ENCODE measurements at regions not wholly inside any gene's neighbourhood (a gene's known extent, or its start where the extent isn't known, plus 50 kb on each side); places are given as distances from the start of the nearest gene placed in this dataset.
"Not testable (repeated sequence)": the region's sequence is repeated elsewhere in the genome, so short reads cannot be mapped to it uniquely, and the experiment has no call there.

DNA sequence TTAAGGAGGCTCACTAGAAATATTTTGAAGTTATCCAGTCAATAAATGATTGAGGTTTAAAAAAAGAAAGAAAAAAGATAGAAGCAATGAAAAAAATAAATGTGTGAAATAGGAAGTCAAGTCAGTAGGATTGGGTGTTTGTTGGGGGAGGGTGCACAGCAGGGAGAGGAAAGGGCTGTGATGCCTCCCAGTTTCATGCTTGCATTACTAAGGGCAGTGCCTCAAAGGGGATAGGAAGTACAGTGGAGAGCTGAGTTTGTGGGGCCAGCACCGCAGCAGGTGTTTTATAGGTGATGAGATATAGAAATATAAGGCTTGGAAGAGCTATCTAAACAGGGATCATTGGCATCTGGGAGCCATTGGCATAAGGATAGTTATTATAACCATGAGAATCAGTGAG, 919.2 kb downstream of the STIM2 start:
- Histone ChIP-seq H3K9ac (ENCODE audit: low read length) (no peak overlapping the region), H3K4me3 (ENCODE audit: low read length) (no peak overlapping the region), H3K27me3 (ENCODE audit: control insufficient read depth, insufficient read depth, low read length) (no peaks in the 10 kb centered on the region), H3K36me3 (ENCODE audit: control insufficient read depth, insufficient read depth, low read length) (no peaks in the 10 kb centered on the region), H3K4me1 (ENCODE audit: control insufficient read depth, insufficient read depth, low read length) (no peaks in the 10 kb centered on the region), H3K27ac (ENCODE audit: low read depth, low read length) (no peak overlapping the region)

DNA sequence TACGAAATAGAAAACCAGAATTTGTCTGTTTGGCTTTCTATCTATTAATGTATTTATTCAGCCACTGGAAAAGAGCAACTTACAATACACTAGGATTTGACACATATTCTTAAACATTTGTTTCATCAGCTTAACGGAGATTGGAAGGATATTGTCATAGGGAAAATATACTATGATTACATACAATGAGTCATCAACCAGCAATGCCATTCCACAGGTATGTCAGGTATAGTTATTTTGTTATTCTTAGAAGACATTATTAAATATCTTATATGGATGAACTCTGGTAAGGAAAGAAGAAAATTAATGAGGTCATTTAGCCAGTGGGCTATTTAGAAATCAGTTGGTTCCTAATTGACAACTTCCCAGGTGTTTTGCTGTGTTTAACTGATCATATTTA, 926.6 kb downstream of the STIM2 start:
- no peaks in the 10 kb centered on the region for H3K27me3 ChIP-seq (ENCODE audit: control insufficient read depth, insufficient read depth, low read length)
- no peaks in the 10 kb centered on the region for H3K36me3 ChIP-seq (ENCODE audit: control insufficient read depth, insufficient read depth, low read length)
- no peak overlapping the region for H3K27ac ChIP-seq (ENCODE audit: low read depth, low read length)
- H3K9ac ChIP-seq (ENCODE audit: low read length): no peak overlapping the region
- no peak overlapping the region for H3K4me3 ChIP-seq (ENCODE audit: low read length)
- no peaks in the 10 kb centered on the region for H3K4me1 ChIP-seq (ENCODE audit: control insufficient read depth, insufficient read depth, low read length)

DNA sequence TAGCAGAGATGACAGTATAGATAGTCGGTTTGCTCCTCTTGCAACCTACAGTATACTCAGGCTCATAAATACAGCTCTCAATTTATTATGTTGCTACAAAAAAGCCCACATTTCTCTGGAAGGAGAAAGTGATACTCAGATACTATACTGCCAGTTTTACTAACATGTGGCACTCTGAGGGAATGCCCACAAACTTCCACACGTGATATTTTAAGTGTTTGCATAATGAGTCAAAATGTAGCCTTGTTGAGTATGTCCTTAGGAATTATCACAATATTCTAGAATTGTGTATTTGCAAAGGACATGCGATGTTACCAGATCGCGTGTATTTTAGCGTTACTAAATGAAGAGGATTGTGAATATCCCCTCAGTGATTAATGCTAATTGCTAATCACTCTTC, 929.1 kb downstream of the STIM2 start:
- no peaks in the 10 kb centered on the region for H3K4me1 ChIP-seq (ENCODE audit: control insufficient read depth, insufficient read depth, low read length)
- H3K9ac ChIP-seq (ENCODE audit: low read length): no peak overlapping the region
- no peaks in the 10 kb centered on the region for H3K36me3 ChIP-seq (ENCODE audit: control insufficient read depth, insufficient read depth, low read length)
- no peaks in the 10 kb centered on the region for H3K27me3 ChIP-seq (ENCODE audit: control insufficient read depth, insufficient read depth, low read length)
- H3K4me3 ChIP-seq (ENCODE audit: low read length): no peak overlapping the region
- H3K27ac ChIP-seq (ENCODE audit: low read depth, low read length): no peak overlapping the region

DNA sequence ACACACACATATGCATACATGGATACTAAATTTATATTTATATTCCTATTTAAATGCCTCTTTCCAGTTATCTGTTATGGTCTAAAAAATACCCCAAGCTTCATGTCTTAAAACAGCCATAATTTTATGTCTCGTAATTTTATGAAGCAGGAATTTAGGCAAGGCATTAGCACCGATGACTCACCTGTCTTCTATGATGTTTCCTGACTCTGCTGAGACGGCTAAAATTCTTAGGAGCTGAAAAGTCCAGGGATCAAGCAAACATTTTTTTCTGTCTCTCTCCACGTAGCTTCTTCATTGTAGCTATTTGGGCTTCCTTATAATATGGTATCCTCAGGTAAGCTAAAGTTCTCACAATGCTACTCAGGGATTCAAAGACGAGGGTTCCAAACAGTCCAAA, 930.3 kb downstream of the STIM2 start:
- no peak overlapping the region for H3K27ac ChIP-seq (ENCODE audit: low read depth, low read length)
- H3K27me3 ChIP-seq (ENCODE audit: control insufficient read depth, insufficient read depth, low read length): no peaks in the 10 kb centered on the region
- no peak overlapping the region for H3K9ac ChIP-seq (ENCODE audit: low read length)
- H3K4me3 ChIP-seq (ENCODE audit: low read length): no peak overlapping the region
- H3K4me1 ChIP-seq (ENCODE audit: control insufficient read depth, insufficient read depth, low read length): no peaks in the 10 kb centered on the region
- H3K36me3 ChIP-seq (ENCODE audit: control insufficient read depth, insufficient read depth, low read length): no peaks in the 10 kb centered on the region

DNA sequence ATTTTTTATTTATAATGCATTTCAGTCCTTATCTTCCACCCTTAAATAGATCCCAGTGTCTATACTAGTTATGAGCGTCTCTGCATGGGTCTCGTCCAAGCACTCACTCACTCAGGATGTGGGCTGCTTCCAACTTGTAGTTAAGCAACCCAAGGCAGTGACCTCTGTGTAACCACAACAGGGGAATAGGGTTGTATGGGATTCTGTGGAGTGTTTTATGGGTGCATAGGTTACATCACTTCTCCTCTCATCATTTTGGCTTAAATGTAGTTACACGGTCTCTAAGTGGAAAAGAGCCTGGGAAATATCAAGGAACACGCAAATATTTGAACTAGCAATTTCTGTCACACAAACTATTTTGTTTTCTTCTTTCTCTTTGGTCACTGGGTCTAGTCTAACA, 931.0 kb downstream of the STIM2 start:
- Histone ChIP-seq H3K9ac (ENCODE audit: low read length) (no peak overlapping the region), H3K27me3 (ENCODE audit: control insufficient read depth, insufficient read depth, low read length) (no peaks in the 10 kb centered on the region), H3K27ac (ENCODE audit: low read depth, low read length) (no peak overlapping the region), H3K36me3 (ENCODE audit: control insufficient read depth, insufficient read depth, low read length) (no peaks in the 10 kb centered on the region), H3K4me3 (ENCODE audit: low read length) (no peak overlapping the region), H3K4me1 (ENCODE audit: control insufficient read depth, insufficient read depth, low read length) (no peaks in the 10 kb centered on the region)

DNA sequence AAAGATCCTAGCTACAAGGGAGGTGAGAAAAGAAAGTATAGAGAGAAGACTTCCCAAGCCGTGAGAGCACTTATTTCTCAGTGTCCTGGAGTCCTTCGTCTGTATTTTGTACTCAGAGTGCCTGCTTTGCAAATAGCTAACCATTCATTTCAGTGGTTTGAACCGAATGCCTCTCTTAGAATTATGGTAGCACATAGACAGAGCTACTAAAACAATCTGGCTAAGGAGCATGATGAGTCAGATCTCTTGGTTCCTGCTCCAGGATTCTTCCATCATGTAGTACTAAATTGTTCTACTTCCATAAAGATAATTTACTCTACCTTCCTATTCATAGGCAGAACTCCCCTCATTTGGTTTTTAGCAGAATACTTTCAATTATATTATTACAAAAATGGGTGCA, 946.6 kb downstream of the STIM2 start:
- Histone ChIP-seq H3K36me3 (ENCODE audit: control insufficient read depth, insufficient read depth, low read length) (no peaks in the 10 kb centered on the region), H3K27ac (ENCODE audit: low read depth, low read length) (no peak overlapping the region), H3K27me3 (ENCODE audit: control insufficient read depth, insufficient read depth, low read length) (no peaks in the 10 kb centered on the region), H3K4me1 (ENCODE audit: control insufficient read depth, insufficient read depth, low read length) (no peaks in the 10 kb centered on the region), H3K9ac (ENCODE audit: low read length) (no peak overlapping the region), H3K4me3 (ENCODE audit: low read length) (no peak overlapping the region)

DNA sequence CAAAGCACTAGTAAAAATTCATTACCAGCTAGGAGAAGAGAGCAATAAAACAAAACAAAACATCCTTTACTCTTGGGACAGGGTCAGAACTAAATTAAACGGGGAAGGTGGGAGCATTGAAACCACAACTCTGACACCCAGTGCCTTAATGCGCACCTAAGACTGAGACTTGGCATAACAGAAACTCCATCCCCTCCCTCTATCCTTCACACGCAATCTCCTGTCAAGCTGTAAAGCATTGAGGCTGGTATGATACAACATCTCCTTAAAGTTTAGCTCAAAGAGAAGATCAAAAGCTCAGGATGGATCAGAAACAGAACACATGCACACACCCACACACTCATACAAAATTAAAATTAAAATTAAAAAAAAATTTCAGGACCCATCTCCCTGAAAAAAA, 951.3 kb downstream of the STIM2 start:
- Histone ChIP-seq H3K27me3 (ENCODE audit: control insufficient read depth, insufficient read depth, low read length) (no peaks in the 10 kb centered on the region), H3K4me1 (ENCODE audit: control insufficient read depth, insufficient read depth, low read length) (no peaks in the 10 kb centered on the region), H3K4me3 (ENCODE audit: low read length) (no peak overlapping the region), H3K36me3 (ENCODE audit: control insufficient read depth, insufficient read depth, low read length) (no peaks in the 10 kb centered on the region), H3K27ac (ENCODE audit: low read depth, low read length) (no peak overlapping the region), H3K9ac (ENCODE audit: low read length) (no peak overlapping the region)

DNA sequence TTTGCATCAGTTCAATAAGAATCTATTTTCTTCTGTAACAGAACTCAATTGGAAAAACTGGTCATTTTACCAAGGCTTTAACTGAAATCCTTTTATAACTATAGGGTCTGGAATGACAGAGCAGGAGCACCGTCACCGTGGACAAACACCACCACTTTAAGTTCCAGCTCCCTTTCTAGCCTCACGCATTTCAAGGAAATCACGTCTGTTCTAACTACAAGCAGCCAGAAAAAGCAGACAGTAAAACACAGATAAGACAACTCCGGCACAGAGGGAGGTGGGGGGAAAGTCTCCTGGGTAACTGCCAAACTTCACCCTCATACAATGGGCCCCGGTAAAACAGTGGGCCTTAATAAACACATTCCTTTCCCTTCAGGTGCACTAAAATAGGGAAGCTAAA, 952.6 kb downstream of the STIM2 start:
- not testable (repeated sequence) for H3K27me3 ChIP-seq (ENCODE audit: control insufficient read depth, insufficient read depth, low read length); H3K27ac ChIP-seq (ENCODE audit: low read depth, low read length); H3K36me3 ChIP-seq (ENCODE audit: control insufficient read depth, insufficient read depth, low read length); H3K4me3 ChIP-seq (ENCODE audit: low read length); H3K9ac ChIP-seq (ENCODE audit: low read length); H3K4me1 ChIP-seq (ENCODE audit: control insufficient read depth, insufficient read depth, low read length)

DNA sequence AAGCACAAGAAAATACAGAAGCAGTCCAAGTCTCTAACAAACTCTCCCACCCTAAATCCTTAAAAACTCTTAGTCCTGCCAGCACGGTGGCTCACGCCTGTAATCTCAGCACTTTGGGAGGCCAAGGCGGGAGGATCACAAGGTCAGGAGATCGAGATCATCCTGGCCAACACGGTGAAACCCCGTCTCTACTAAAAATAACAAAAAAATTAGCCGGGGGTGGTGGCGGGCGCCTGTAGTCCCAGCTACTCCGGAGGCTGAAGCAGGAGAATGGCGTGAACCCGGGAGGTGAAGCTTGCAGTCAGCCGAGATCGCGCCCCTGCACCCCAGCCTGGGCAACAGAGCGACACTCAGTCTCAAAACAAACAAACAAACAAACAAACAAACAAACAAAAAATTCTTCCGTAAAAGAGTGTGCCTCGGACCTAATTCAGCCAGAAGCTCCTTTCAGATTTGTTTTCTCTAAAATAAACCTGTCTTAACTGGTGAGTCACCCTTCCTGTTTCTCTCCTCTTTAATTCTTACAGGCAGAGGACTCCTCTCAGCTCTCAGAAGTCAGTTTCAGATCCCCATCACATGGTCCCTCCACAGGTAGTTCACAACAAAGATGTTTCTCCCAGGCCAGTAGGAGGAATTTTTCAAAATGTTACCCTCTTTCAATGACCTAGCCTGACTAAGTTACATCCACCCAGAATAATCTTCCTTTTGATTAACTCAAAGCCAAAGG, 953.2 kb downstream of the STIM2 start:
- not testable (repeated sequence) for H3K36me3 ChIP-seq (ENCODE audit: control insufficient read depth, insufficient read depth, low read length); H3K9ac ChIP-seq (ENCODE audit: low read length); H3K27me3 ChIP-seq (ENCODE audit: control insufficient read depth, insufficient read depth, low read length); H3K4me3 ChIP-seq (ENCODE audit: low read length); H3K27ac ChIP-seq (ENCODE audit: low read depth, low read length); H3K4me1 ChIP-seq (ENCODE audit: control insufficient read depth, insufficient read depth, low read length)

DNA sequence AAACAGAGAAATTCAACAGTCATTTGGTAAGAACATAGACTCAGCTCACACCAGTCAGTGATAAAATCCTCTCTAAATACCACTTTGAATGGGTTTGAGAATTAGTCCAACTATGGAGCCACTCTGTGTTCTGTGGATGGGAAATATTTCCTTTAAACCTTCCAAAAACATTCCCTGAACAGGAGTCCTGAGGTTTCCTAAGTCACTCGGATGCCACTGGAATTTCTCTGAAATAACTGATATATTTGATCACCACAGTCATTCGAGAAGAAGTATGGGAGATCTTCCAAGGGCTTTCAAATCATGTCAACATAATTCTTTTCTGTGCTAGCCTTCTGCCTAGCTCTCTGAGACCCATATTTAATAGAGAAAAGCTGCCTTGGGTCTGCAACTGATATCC, 958.6 kb downstream of the STIM2 start:
- Histone ChIP-seq H3K27ac (ENCODE audit: low read depth, low read length) (no peak overlapping the region), H3K36me3 (ENCODE audit: control insufficient read depth, insufficient read depth, low read length) (no peaks in the 10 kb centered on the region), H3K4me3 (ENCODE audit: low read length) (no peak overlapping the region), H3K9ac (ENCODE audit: low read length) (no peak overlapping the region), H3K4me1 (ENCODE audit: control insufficient read depth, insufficient read depth, low read length) (no peaks in the 10 kb centered on the region), H3K27me3 (ENCODE audit: control insufficient read depth, insufficient read depth, low read length) (no peaks in the 10 kb centered on the region)

DNA sequence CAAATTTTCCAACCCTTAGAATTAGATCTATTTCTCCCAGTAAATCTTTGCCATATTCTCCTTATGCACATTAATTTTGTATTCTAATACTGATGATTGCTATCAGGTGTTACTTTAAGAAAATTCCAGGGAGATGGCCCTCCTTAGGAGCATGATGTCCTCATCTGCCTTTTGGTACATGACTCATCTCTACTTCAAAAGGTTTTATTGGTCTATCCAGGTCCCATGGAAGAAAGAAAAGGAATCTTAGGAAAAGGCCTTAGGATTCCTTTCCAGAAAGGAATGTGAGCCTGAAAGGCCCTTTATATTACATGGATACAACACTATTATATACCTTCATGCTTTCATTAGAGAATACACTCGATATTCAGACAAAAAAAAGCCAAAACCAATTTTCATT, 968.2 kb downstream of the STIM2 start:
- no peaks in the 10 kb centered on the region for H3K4me1 ChIP-seq (ENCODE audit: control insufficient read depth, insufficient read depth, low read length)
- no peak overlapping the region for H3K4me3 ChIP-seq (ENCODE audit: low read length)
- H3K9ac ChIP-seq (ENCODE audit: low read length): no peak overlapping the region
- H3K27me3 ChIP-seq (ENCODE audit: control insufficient read depth, insufficient read depth, low read length): no peaks in the 10 kb centered on the region
- H3K36me3 ChIP-seq (ENCODE audit: control insufficient read depth, insufficient read depth, low read length): no peaks in the 10 kb centered on the region
- H3K27ac ChIP-seq (ENCODE audit: low read depth, low read length): no peak overlapping the region

DNA sequence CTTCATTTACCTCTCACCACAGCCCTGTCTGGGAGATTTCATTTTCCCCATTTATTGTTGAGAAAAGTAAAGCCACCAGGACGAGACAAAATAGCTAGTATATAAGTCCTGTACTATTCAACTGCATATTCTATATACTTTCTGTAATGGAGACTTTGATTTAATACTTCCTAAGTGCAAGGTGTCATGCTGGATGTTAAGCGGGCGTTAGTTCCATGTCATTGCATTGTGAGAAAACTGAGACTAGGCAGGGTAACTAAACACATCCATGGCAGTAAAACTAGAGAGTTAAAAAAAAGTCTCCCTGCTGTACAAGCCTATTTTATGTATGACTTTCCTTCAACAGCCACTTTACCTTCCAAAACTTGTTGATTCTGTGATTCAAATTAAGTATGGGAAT, 969.6 kb downstream of the STIM2 start:
- H3K4me1 ChIP-seq (ENCODE audit: control insufficient read depth, insufficient read depth, low read length): no peaks in the 10 kb centered on the region

DNA sequence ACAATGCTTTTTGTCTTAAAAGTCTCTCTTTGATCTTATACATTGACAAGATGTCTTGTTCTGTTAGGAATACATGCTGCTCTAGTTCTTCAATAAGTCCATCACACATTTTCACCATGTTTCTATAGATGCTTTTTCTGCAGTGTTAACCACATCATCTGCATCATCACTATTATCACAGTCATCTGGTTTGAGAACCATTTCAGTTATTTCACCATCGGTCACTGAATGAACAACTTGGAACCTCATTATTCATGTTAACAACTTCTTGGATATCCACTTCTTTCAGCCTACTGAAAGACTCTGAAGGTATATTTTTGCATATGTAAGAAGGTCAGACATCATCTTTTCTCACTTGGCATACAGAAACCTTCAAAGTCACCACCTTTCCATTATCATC, 975.2 kb downstream of the STIM2 start:
- H3K9ac ChIP-seq (ENCODE audit: low read length): no peak overlapping the region
- no peak overlapping the region for H3K27ac ChIP-seq (ENCODE audit: low read depth, low read length)
- no peak overlapping the region for H3K4me3 ChIP-seq (ENCODE audit: low read length)
- no peaks in the 10 kb centered on the region for H3K36me3 ChIP-seq (ENCODE audit: control insufficient read depth, insufficient read depth, low read length)
- no peaks in the 10 kb centered on the region for H3K4me1 ChIP-seq (ENCODE audit: control insufficient read depth, insufficient read depth, low read length)
- H3K27me3 ChIP-seq (ENCODE audit: control insufficient read depth, insufficient read depth, low read length): no peaks in the 10 kb centered on the region

More for the DNA sequence above, 969.6 kb downstream of the STIM2 start:
- Histone ChIP-seq H3K36me3 (ENCODE audit: control insufficient read depth, insufficient read depth, low read length) (no peaks in the 10 kb centered on the region), H3K27ac (ENCODE audit: low read depth, low read length) (no peak overlapping the region), H3K4me3 (ENCODE audit: low read length) (no peak overlapping the region), H3K9ac (ENCODE audit: low read length) (no peak overlapping the region), H3K27me3 (ENCODE audit: control insufficient read depth, insufficient read depth, low read length) (no peaks in the 10 kb centered on the region)
